HG03575 (cell line): ENCODE measurements at regions not wholly inside any gene's neighbourhood (a gene's known extent, or its start where the extent isn't known, plus 50 kb on each side); places are given as distances from the start of the nearest gene placed in this dataset.
"Not testable (repeated sequence)": the region's sequence is repeated elsewhere in the genome, so short reads cannot be mapped to it uniquely, and the experiment has no call there.

ENCODE experiments used
- ATAC-seq: cut with Tn5 transposase; IDR thresholded peaks from one replicate; pipeline ENCODE4 v1.9.1; 2021; ENCODE audit not compliant: unreplicated experiment, insufficient number of reproducible peaks, low FRiP score; ENCODE audit errors: extremely low read depth

GRCh38 chr6:80485494-80485893 lies 379.0 kb downstream of the BCKDHB start:
- not testable (repeated sequence) for ATAC-seq

GRCh38 chr6:80482056-80482455 lies 375.6 kb downstream of the BCKDHB start:
- ATAC-seq = no peak

- ATAC-seq = no peak
Measured at GRCh38 chr6:80480421-80481157, 374.1 kb downstream of the BCKDHB start.

- no peak for ATAC-seq
Measured at GRCh38 chr6:80478030-80478429, 371.6 kb downstream of the BCKDHB start.

GRCh38 chr6:80477591-80477990 lies 371.1 kb downstream of the BCKDHB start:
- no peak for ATAC-seq

GRCh38 chr6:80472271-80472670 lies 365.8 kb downstream of the BCKDHB start:
- no peak for ATAC-seq

GRCh38 chr6:80469977-80470376 lies 363.5 kb downstream of the BCKDHB start:
- ATAC-seq = no peak

GRCh38 chr6:80468398-80468797 lies 361.9 kb downstream of the BCKDHB start:
- no peak for ATAC-seq

- ATAC-seq = no peak
Measured at GRCh38 chr6:80467408-80467807, 360.9 kb downstream of the BCKDHB start.

GRCh38 chr6:80466981-80467380 lies 360.5 kb downstream of the BCKDHB start:
- no peak for ATAC-seq

GRCh38 chr6:80465513-80465912 lies 359.0 kb downstream of the BCKDHB start:
- no peak for ATAC-seq

- ATAC-seq = no peak
Measured at GRCh38 chr6:80464901-80465300, 358.4 kb downstream of the BCKDHB start.

- ATAC-seq = no peak
Measured at GRCh38 chr6:80463197-80463596, 356.7 kb downstream of the BCKDHB start.

- ATAC-seq = no peak
Measured at GRCh38 chr6:80460257-80460865, 353.9 kb downstream of the BCKDHB start.

GRCh38 chr6:80457439-80457933 lies 351.0 kb downstream of the BCKDHB start:
- ATAC-seq = no peak

- ATAC-seq = no peak
Measured at GRCh38 chr6:80456724-80457438, 350.4 kb downstream of the BCKDHB start.

GRCh38 chr6:80454661-80455365 lies 348.3 kb downstream of the BCKDHB start:
- no peak for ATAC-seq

GRCh38 chr6:80454197-80454596 lies 347.7 kb downstream of the BCKDHB start:
- peak; percentile 46 for ATAC-seq

GRCh38 chr6:80449726-80450125 lies 343.3 kb downstream of the BCKDHB start:
- no peak for ATAC-seq
